Gastroesophageal sphincter (tissue), 4 donors: ENCODE measurements at regions not wholly inside any gene's neighbourhood (a gene's known extent, or its start where the extent isn't known, plus 50 kb on each side); places are given as distances from the start of the nearest gene placed in this dataset.

Experiments used
- ATAC-seq: fragments of 150-250 bp; one replicate; pipeline ENCODE4 v1.9.1; 2016; ENCODE audit warnings: mild to moderate bottlenecking, moderate library complexity
- H3K27ac ChIP-seq, 4 donors: fragments of 200-600 bp; sonication (generic) in 3 of 4; 1 replicate in 3 of 4; 2 replicates in 1 of 4; pipeline ENCODE4 v1.5.1; 2016 to 2019
- H3K27me3 ChIP-seq: fragments of 200-600 bp; sonication (generic); one replicate; pipeline ENCODE4 v1.5.1; 2019
- H3K36me3 ChIP-seq, 2 donors: fragments of 200-600 bp; sonication (generic); one replicate each; pipeline ENCODE4 v1.5.1; 2019; ENCODE audit warnings: control low read depth in 1 of 2
- H3K4me1 ChIP-seq, 3 donors: fragments of 200-600 bp; sonication (generic); 1 replicate in 2 of 3; 2 replicates in 1 of 3; pipeline ENCODE4 v1.5.1; 2016 to 2019; ENCODE audit warnings: control low read depth in 2 of 3
- H3K4me3 ChIP-seq, 2 donors: fragments of 200-600 bp; sonication (generic); one replicate each; pipeline ENCODE4 v1.5.1; 2019; ENCODE audit warnings: mild to moderate bottlenecking in 1 of 2, moderate library complexity in 1 of 2
- H3K9me3 ChIP-seq, 3 donors: fragments of 200-600 bp; sonication (generic); one replicate each; pipeline ENCODE4 v1.5.1; 2017 to 2019; ENCODE audit warnings: control low read depth in 2 of 3
- EP300 ChIP-seq: sonication (generic); formaldehyde crosslinking; IDR thresholded peaks from one replicate; pipeline ENCODE4 v1.6.1; 2017; ENCODE audit warnings: antibody characterized with exemption, mild to moderate bottlenecking
- POLR2A ChIP-seq, 2 donors: fragments of 450-650 bp; IDR thresholded peaks; one replicate each; pipeline ENCODE4 v1.6.1; 2017; ENCODE audit warnings: antibody characterized with exemption in 2 of 2, mild to moderate bottlenecking in 2 of 2, moderate library complexity in 1 of 2
- POLR2AphosphoS5 ChIP-seq: sonication (generic); formaldehyde crosslinking; IDR thresholded peaks from one replicate; pipeline ENCODE4 v1.6.1; 2017; ENCODE audit warnings: antibody characterized with exemption
- WGBS, 2 donors: methylation state at CpG; one replicate each; pipeline ENCODE4 v1.1.5; 2018; ENCODE audit warnings: low coverage in 1 of 2; 5-methylcytosine and 5-hydroxymethylcytosine counted together
- TF ChIP-seq, protein P1 (sequence below), 4 experiments: fragments of 200-600 bp in 2 of 4; fragments of 450-650 bp in 2 of 4; sonication (generic) in 1 of 4; IDR thresholded peaks; one replicate each; pipeline ENCODE4 v1.5.1; 2017 to 2019; ENCODE audit warnings: antibody characterized with exemption in 4 of 4, mild to moderate bottlenecking in 2 of 4, moderate library complexity in 2 of 4

DNA sequence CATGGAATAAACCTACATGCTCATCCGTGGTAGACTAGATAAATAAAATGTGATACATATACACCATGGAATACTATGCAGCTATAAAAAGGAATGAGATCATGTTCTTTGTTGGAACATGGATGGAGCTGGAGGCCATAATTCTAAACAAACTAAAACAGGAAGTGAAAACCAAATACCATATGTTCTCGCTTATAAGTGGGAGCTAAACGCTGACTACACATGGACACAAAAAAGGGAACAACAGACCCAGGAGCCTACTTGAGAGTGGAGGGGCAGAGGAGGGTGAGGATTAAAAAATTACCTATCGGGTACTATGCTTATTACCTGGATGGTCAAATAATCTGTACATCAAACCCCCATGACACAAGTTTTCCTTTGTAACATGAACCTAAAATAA, 68.7 kb upstream of the SEC61G start:
- ATAC-seq, result no peak
- no peaks in the 10 kb centered on the region for H3K27me3 ChIP-seq
- TF ChIP-seq EP300 (no peak), POLR2AphosphoS5 (no peak)
- TF ChIP-seq, protein P1, sequence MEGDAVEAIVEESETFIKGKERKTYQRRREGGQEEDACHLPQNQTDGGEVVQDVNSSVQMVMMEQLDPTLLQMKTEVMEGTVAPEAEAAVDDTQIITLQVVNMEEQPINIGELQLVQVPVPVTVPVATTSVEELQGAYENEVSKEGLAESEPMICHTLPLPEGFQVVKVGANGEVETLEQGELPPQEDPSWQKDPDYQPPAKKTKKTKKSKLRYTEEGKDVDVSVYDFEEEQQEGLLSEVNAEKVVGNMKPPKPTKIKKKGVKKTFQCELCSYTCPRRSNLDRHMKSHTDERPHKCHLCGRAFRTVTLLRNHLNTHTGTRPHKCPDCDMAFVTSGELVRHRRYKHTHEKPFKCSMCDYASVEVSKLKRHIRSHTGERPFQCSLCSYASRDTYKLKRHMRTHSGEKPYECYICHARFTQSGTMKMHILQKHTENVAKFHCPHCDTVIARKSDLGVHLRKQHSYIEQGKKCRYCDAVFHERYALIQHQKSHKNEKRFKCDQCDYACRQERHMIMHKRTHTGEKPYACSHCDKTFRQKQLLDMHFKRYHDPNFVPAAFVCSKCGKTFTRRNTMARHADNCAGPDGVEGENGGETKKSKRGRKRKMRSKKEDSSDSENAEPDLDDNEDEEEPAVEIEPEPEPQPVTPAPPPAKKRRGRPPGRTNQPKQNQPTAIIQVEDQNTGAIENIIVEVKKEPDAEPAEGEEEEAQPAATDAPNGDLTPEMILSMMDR (IDR thresholded peaks at IDR 0.05), result no peak
- H3K4me3 ChIP-seq, result no peak overlapping the region
- H3K36me3 ChIP-seq, result no peaks in the 10 kb centered on the region
- H3K4me1 ChIP-seq, result no peaks in the 10 kb centered on the region
- WGBS, 2 donors, result 92 to 95% methylated on average over 4 of the region's 4 CpGs
- no peak overlapping the region for H3K27ac ChIP-seq
- no peaks in the 10 kb centered on the region for H3K9me3 ChIP-seq

DNA sequence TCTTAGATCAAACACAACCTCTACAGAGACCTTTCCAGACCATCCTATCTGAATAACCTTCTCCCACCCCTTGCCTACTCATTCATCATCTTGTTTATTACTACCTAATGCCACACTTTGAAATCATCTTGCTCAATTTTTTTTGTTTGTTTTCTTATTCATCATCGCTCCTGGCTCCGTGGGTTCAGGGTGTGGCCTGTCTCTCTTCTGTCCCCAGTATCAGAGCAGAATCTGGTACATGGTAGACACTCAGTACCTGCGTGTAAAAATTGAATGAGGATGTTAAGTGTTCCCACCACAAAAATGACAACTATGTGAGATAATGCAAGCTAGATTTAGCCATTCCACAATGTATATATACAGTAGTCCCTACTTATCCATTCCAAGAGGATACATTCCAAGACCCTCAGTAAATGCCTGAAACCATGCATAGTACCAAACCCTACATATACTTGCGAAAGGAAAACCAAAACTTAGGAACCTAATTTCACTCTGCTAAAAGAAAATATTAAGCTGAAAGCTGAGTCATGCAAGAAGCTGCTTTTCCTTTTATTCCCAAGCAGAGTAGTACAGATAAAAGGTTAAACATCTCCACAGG, 72.1 kb upstream of the SEC61G start:
- Histone ChIP-seq H3K27me3 (no peaks in the 10 kb centered on the region), H3K36me3 (no peaks in the 10 kb centered on the region), H3K9me3 (no peaks in the 10 kb centered on the region), H3K27ac (no peak overlapping the region), H3K4me3 (no peak overlapping the region), H3K4me1 (no peaks in the 10 kb centered on the region)
- no peak for ATAC-seq
- TF ChIP-seq EP300, result no peak
- no peak for TF ChIP-seq POLR2AphosphoS5
- TF ChIP-seq, protein P1 (IDR thresholded peaks at IDR 0.05), result no peak
- 89 to 100% methylated on average over 4 of the region's 4 CpGs for WGBS, 2 donors

DNA sequence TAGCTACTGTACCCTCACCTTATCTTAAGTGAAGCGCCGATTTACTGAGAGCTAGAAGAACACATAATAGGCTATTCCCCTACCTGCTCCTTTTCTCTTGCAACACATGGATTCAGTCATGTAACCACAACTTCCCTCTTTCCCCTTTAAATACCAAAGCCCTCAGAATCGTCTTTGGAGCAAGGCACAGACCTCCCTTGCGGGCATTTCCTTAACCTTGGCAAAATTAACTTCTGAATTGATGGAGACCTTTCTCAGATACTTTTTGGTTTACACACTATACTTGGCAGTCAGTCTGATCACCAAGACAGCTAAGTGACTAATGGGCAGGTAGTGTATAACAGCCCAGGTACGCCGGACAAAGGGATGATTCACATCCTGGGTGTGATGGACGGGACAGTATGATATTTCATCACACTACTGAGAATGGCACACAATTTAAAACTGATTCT, 72.7 kb upstream of the SEC61G start:
- Histone ChIP-seq H3K36me3 (no peaks in the 10 kb centered on the region), H3K9me3 (no peaks in the 10 kb centered on the region), H3K4me1 (no peaks in the 10 kb centered on the region), H3K27ac (no peak overlapping the region), H3K4me3 (no peak overlapping the region), H3K27me3 (no peaks in the 10 kb centered on the region)
- no peak for TF ChIP-seq EP300
- TF ChIP-seq POLR2AphosphoS5, result no peak
- TF ChIP-seq, protein P1 (IDR thresholded peaks at IDR 0.05), result no peak
- no peak for TF ChIP-seq POLR2A (IDR thresholded peaks at IDR 0.05)
- WGBS, 2 donors, result 73% methylated on average over 6 to 7 of the region's 7 CpGs
- ATAC-seq, result no peak

DNA sequence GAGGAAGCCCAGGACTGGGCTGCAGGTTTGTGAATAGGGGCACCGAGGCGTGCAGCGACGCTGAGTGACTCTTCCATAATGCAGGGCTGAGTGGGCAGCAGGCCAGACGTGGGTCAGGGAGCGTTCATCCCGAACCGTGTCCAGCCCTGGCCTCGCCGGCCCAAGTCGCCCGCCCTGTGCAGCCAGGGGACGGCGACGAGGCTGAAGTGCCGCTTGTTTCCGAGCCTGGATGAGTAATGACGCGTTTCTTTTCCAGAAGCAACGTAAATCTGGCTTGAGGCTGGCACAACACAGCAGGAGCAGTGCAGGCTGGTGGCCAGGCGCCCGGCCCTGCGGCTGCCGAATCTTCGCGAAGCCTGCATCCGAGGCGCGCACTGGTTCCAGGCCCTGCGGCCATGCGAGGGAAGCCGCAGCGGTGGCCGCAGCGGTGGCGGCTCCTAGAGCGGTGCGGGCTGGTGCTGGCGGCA, 74.0 kb upstream of the SEC61G start:
- H3K27ac ChIP-seq, result no peak overlapping the region
- TF ChIP-seq, protein P1 (IDR thresholded peaks at IDR 0.05), result no peak
- TF ChIP-seq POLR2A (IDR thresholded peaks at IDR 0.05), result no peak
- no peak for TF ChIP-seq EP300
- no peak for TF ChIP-seq POLR2AphosphoS5
- H3K36me3 ChIP-seq, result no peaks in the 10 kb centered on the region
- no peak for ATAC-seq
- no peaks in the 10 kb centered on the region for H3K27me3 ChIP-seq
- no peaks in the 10 kb centered on the region for H3K9me3 ChIP-seq
- no peak overlapping the region for H3K4me3 ChIP-seq
- no CpG with 5 or more reads among the region's 39 CpGs for WGBS, 2 donors
- peaks cover 0 to 7% (median 0%) of the 10 kb centered on the region in 3 donors for H3K4me1 ChIP-seq

DNA sequence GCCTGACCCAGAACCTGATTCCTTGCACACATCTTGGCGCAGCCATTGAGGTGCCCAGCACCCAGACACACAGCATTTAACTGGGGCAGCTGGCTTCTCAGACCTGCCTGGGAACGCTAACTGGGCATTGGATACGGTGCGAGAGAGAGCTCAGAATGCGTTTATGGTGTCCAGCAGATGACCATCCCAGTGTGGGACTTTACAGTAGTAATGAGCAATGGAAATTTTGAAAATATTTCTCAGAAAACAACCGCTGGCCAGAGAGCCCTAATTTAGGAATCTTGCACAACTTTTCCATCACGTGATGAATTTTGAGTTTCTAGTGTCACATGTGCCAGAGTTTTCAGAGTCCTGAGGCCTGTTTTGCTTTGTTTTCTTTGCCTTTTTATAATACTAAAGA, 78.2 kb upstream of the SEC61G start:
- peaks cover 0 to 30% (median 13%) of the 10 kb centered on the region in 3 donors for H3K4me1 ChIP-seq
- no peaks in the 10 kb centered on the region for H3K36me3 ChIP-seq
- H3K4me3 ChIP-seq, result no peak overlapping the region
- H3K9me3 ChIP-seq, result no peaks in the 10 kb centered on the region
- peak; percentile 67 for ATAC-seq
- H3K27me3 ChIP-seq, result no peaks in the 10 kb centered on the region
- H3K27ac ChIP-seq, result peak overlapping the region in 3 of 4 donors; percentile 26 to 44 (median 39)
- WGBS, 2 donors, result 61% methylated on average over 7 of the region's 7 CpGs; no CpG with 5 or more reads in 1 of the 2 donors
- TF ChIP-seq POLR2AphosphoS5 (no peak), EP300 (no peak), POLR2A (IDR thresholded peaks at IDR 0.05) (no peak)
- TF ChIP-seq, protein P1 (IDR thresholded peaks at IDR 0.05), result no peak
